Smooth muscle cell (in vitro differentiated cells): ENCODE measurements at regions not wholly inside any gene's neighbourhood (a gene's known extent, or its start where the extent isn't known, plus 50 kb on each side); places are given as distances from the start of the nearest gene placed in this dataset.

ENCODE experiments used
- DNase-seq: peaks from one replicate; lab custom pipeline; 2025; ENCODE audit not compliant: unreplicated experiment; lab: John Stamatoyannopoulos, UW
- H2AFZ ChIP-seq: fragments of 200-600 bp; sonication (generic); 2 replicates; pipeline ENCODE4 v1.6.0; 2016; ENCODE audit warnings: antibody characterized with exemption, low read depth, mild to moderate bottlenecking
- H3F3A ChIP-seq: fragments of 200-600 bp; sonication (generic); 2 replicates; pipeline ENCODE4 v1.6.0; 2017; ENCODE audit warnings: antibody characterized with exemption, low read depth
- H3K27ac ChIP-seq: fragments of 200-600 bp; sonication (generic); 2 replicates; pipeline ENCODE4 v1.5.1; 2016; ENCODE audit warnings: low read depth, mild to moderate bottlenecking
- H3K27me3 ChIP-seq: fragments of 200-600 bp; sonication (generic); 2 replicates; pipeline ENCODE4 v1.6.1; 2016; ENCODE audit warnings: low read depth, mild to moderate bottlenecking
- H3K36me3 ChIP-seq: fragments of 200-600 bp; sonication (generic); 2 replicates; pipeline ENCODE4 v1.5.1; 2016; ENCODE audit warnings: low read depth
- H3K4me1 ChIP-seq: fragments of 200-600 bp; sonication (generic); 2 replicates; pipeline ENCODE4 v1.5.1; 2016; ENCODE audit warnings: low read depth
- H3K4me2 ChIP-seq: fragments of 200-600 bp; sonication (generic); 2 replicates; pipeline ENCODE4 v1.6.0; 2016; ENCODE audit warnings: mild to moderate bottlenecking
- H3K4me3 ChIP-seq: fragments of 200-600 bp; sonication (generic); 2 replicates; pipeline ENCODE4 v1.5.1; 2016; ENCODE audit warnings: mild to moderate bottlenecking
- H3K79me2 ChIP-seq: fragments of 200-600 bp; sonication (generic); 2 replicates; pipeline ENCODE4 v1.6.0; 2016; ENCODE audit warnings: low read depth, mild to moderate bottlenecking
- H3K9ac ChIP-seq: fragments of 200-600 bp; sonication (generic); 2 replicates; pipeline ENCODE4 v1.6.0; 2016; ENCODE audit warnings: low read depth
- H3K9me3 ChIP-seq: fragments of 200-600 bp; sonication (generic); replicated peaks from 2 replicates; pipeline ENCODE4 v1.5.1; 2016; ENCODE audit warnings: low read depth
- H4K20me1 ChIP-seq: fragments of 200-600 bp; sonication (generic); 2 replicates; pipeline ENCODE4 v1.6.0; 2016; ENCODE audit warnings: low read depth
- CTCF ChIP-seq: fragments of 200-600 bp; sonication (generic); IDR thresholded peaks from 2 replicates; pipeline ENCODE4 v1.5.1; 2017; ENCODE audit warnings: borderline replicate concordance, mild to moderate bottlenecking, antibody characterized with exemption; ENCODE audit not compliant: insufficient read depth, poor library complexity, severe bottlenecking
- WGBS: methylation state at CpG from one replicate; pipeline ENCODE4 v1.1.7; 2016; ENCODE audit warnings: low lambda C conversion rate; 5-methylcytosine and 5-hydroxymethylcytosine counted together

GRCh38 chr9:1462626-1463308 is 412.6 kb downstream of the DMRT2 start:
- Histone ChIP-seq H2AFZ (no peak overlapping the region), H3K27me3 (no peaks in the 10 kb centered on the region), H3K4me2 (no peak overlapping the region), H3K36me3 (no peaks in the 10 kb centered on the region), H3K79me2 (no peaks in the 10 kb centered on the region), H3K4me1 (no peaks in the 10 kb centered on the region), H3K9ac (no peak overlapping the region), H4K20me1 (no peaks in the 10 kb centered on the region), H3K9me3 (peaks cover 16% of the 10 kb centered on the region), H3F3A (no peaks in the 10 kb centered on the region), H3K27ac (no peak overlapping the region), H3K4me3 (no peak overlapping the region)
- no peak for TF ChIP-seq CTCF
- no peak for DNase-seq
- 57% methylated on average over 4 of the region's 4 CpGs for WGBS

- H3K27ac ChIP-seq = no peak overlapping the region
- H3K9ac ChIP-seq = no peak overlapping the region
- no peaks in the 10 kb centered on the region for H3K36me3 ChIP-seq
- H2AFZ ChIP-seq = no peak overlapping the region
- no peaks in the 10 kb centered on the region for H3F3A ChIP-seq
- no peaks in the 10 kb centered on the region for H3K27me3 ChIP-seq
- H4K20me1 ChIP-seq = no peaks in the 10 kb centered on the region
- WGBS = 16% methylated on average over 1 of the region's 1 CpG
- no peaks in the 10 kb centered on the region for H3K79me2 ChIP-seq
- no peak overlapping the region for H3K4me3 ChIP-seq
- H3K4me1 ChIP-seq = no peaks in the 10 kb centered on the region
- peaks cover 12% of the 10 kb centered on the region for H3K9me3 ChIP-seq
- no peak for TF ChIP-seq CTCF
- DNase-seq = no peak
- no peak overlapping the region for H3K4me2 ChIP-seq
Observed at GRCh38 chr9:1469996-1470395, 419.8 kb downstream of the DMRT2 start.

- no peaks in the 10 kb centered on the region for H3K36me3 ChIP-seq
- H3K27ac ChIP-seq = no peak overlapping the region
- no peak for TF ChIP-seq CTCF
- H2AFZ ChIP-seq = no peak overlapping the region
- no peak overlapping the region for H3K4me2 ChIP-seq
- H3F3A ChIP-seq = no peaks in the 10 kb centered on the region
- no peaks in the 10 kb centered on the region for H4K20me1 ChIP-seq
- DNase-seq = no peak
- H3K9ac ChIP-seq = no peak overlapping the region
- no peaks in the 10 kb centered on the region for H3K27me3 ChIP-seq
- no peak overlapping the region for H3K4me3 ChIP-seq
- 28% methylated on average over 3 of the region's 3 CpGs for WGBS
- H3K9me3 ChIP-seq = peaks cover 11% of the 10 kb centered on the region
- no peaks in the 10 kb centered on the region for H3K4me1 ChIP-seq
- no peaks in the 10 kb centered on the region for H3K79me2 ChIP-seq
Observed at GRCh38 chr9:1473956-1474634, 423.9 kb downstream of the DMRT2 start.
